GM18951 (cell line): ENCODE measurements at regions not wholly inside any gene's neighbourhood (a gene's known extent, or its start where the extent isn't known, plus 50 kb on each side); places are given as distances from the start of the nearest gene placed in this dataset.

Experiments used
- POLR2A ChIP-seq: IDR thresholded peaks from 4 replicates; pipeline ENCODE4 v1.6.1; 2011; ENCODE audit warnings: mild to moderate bottlenecking; ENCODE audit not compliant: insufficient read length, insufficient read depth; ENCODE audit errors: extremely low read depth
- in situ Hi-C: fragments of 300-500 bp; cut with MboI; formaldehyde crosslinking; loops from one replicate; pipeline ENCODE4 v1.12.0; 2022; ENCODE audit warnings: low sequenced_read_pairs, mixed read lengths, inconsistent platforms; ENCODE audit not compliant: unreplicated experiment

DNA sequence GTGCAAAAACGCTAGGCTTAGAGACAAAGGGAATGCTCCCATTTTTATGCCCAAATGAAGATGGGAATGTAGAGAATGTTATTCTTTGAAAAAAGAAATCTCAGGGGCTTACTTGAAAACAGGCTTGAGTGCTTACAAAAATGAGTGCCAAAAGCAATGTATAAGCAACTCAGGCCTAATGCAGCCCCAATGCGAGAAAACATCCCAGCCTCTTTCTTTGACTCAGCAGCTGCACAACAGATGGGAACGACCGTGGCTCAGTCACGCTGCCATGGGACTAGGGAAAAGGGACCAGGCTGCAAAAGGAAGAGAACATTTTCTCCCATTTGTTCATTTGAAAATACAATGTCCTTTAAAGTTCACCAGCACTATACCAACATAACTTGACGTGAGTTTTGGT lies 246.4 kb upstream of the LRIG1 start:
- TF ChIP-seq POLR2A: no peak
- in situ Hi-C loops: no loop called here

DNA sequence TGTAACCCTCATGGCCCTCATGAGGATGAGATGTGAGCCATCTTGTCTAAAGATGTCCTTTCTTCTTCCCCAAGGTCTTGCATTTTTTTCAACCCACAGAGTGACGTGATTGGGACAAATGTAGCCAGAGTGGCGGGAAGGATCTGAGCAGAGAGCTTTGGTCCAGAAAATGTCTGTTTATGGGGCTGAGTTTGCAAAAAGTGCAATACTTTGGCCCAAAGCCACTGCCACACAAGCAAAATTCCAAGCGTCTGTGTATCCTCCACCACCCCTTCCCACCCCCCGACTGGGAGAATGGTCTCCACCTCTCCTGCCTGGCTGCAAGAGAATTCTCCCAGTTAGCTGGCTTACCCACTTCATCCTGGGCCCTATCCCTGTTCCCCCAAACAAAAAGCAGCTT lies 246.9 kb upstream of the LRIG1 start:
- in situ Hi-C loops: no loop called here
- TF ChIP-seq POLR2A: no peak

DNA sequence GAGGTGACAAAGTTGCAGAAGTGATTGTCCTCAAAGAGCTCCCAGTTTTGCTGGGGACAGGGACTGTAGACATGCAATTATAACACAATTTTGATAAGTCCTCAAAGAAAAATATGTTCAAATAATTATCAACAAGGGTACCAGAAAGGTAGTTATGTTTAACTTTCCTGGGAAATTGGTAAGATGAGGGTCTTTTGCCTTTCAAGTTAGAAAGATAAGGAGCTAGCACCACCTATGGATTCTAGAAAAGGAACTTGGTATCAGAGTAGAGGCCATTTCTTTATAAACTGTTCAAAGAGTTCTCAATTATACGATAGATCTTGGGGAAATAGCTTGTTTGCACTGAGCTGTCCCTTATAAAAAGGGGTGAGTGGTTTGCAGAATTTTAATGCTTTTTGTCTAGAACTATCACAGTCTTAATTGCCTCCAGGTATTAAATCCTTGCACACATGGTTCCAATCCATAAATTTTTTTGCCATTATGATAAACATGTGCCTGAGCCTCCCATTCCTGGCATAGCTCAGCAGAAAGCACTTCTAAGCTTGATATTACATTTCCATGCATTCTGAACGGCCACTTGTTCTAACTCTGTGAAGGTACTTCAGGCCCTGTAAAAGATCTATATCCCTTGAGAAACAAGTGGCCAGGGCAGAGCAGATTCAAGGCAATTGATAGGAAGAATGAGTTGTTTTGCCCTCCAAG lies 247.5 kb upstream of the LRIG1 start:
- in situ Hi-C loops: no loop called here
- TF ChIP-seq POLR2A: no peak

DNA sequence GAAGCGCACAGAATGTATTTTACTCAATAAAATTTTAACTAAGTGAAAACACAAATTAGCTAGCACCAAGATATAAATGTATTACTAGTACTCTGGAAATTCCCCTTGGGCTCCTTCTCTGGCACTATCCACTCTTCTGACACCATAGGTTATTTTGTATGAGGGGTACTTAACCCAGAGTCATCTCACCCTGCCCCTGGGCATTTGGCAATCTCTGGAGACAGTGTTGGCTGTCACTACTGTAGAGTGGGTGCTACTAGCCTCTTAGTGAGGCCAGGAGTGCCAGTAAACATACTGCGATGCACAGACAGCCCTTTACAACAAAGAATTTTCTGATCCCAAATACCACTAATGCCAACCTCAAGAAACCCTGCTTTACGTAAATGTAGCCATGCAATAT lies 246.3 kb upstream of the KBTBD8 start:
- no peak for TF ChIP-seq POLR2A
- in situ Hi-C loops: no loop called here

DNA sequence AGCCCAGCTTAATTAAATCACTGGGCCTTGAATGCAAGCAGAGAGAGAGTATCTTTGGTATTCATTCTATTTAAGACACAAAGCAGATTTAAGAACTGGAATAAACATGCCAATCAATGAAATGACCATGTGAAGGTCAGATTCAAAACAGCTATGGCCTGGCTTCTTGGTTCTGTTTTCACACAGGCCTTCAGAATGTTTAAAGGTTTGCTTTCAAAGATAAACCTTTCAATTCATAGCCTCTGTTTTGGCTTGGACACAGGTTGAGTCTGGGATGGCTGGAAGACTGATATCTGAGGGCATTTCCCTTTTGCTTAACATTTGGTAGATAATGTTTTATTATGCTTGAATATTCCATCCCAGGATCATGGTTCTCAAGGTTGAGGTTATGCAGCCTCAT lies 244.4 kb upstream of the KBTBD8 start:
- TF ChIP-seq POLR2A: no peak
- in situ Hi-C loops: no loop called here

DNA sequence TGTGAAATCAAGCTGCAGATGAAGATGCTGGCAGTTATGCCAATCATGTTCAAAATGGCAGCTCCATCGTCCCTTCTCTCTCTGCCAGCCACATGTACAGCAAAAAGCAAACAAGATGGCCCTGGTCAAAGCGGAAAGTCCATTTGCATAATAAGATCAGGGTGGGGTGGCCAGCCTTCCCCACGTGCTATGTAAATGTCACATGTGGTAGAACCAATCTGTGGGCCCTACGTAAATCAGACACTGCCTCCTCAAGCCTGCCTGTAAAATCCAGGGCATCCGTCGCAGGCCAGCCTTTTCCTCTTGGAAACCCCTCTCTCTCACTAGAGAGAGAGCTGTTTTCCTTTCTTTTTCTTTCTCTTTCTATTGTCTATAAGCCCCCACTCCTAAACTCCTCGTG lies 243.5 kb upstream of the KBTBD8 start:
- TF ChIP-seq POLR2A: no peak
- in situ Hi-C loops: no loop called here

DNA sequence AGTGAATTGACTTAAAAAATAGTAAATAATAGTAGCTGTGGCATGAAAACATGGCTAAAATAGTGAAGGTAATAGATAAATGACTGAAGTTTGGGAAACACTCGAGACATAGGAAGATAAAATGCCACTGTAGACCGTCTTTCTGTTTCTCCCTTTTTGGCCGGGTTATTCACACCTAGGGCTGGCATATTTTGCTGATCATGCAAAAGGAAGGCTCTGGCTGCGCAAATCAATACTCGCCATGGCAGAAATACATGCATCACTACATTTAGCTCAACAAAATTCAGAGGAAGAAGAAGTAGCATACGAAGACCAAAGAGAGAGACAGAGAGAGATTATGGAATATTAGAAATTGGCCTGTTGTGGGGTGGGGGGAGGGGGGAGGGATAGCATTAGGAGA lies 242.2 kb upstream of the KBTBD8 start:
- no peak for TF ChIP-seq POLR2A
- in situ Hi-C loops: no loop called here

DNA sequence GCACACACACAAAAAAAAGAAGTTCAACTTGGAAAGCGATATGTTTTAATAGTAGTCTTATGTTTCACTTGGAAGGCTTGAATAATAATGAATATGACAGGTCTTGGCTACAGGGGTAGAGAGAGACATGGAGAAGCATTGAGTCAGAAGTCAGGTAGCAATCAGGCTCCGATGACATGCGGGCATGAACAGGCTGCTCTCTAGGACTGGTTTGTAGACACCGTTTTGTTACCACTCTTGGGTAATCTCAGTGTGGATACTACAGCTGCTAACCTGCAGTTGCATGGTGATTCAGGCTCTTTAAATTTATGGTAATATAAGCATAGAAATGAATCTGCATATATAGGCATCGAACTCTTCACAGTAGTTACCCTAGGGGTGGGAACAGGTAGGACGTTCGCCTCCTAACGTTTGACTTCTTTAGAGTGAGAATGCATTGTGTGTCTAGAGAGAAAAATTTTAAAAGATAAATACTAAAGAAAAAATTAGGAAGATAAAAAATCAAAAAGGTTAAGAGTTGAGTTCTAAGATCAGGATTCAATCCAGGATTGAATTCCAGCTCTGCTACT lies 241.6 kb upstream of the KBTBD8 start:
- in situ Hi-C loops: no loop called here
- no peak for TF ChIP-seq POLR2A

DNA sequence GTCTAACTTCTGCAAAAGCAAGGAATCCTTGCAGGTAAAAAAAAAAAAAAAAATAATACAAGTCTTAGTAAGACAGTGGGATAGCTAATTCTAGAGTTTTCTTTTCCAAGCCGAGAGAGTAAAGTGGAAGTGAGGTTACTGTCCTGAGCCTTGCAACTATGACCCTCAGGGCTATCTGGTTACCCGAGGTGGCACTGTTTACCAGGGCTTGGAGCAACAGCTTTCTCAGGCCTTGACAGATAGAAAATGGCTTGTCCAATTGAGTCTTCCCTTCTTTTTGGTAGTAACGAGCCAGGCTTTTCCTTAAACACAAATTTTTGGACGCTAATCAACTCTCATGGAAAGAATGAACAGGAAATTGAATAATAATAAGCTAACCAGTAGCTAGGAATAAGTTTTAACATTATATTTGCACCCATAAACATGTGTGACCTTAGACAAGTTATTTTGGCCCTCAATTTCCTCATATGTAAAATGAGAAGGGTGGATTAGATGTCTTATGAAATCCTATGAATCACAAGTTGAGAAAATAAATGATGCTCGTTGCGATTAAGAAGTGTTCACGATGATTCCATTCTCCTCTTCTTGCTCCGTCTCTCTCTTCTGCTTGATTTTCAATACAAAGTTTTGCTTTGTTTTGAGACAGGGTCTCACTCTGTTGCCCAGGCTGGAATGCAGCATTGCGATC lies 236.9 kb upstream of the KBTBD8 start:
- TF ChIP-seq POLR2A: no peak
- in situ Hi-C loops: no loop called here

DNA sequence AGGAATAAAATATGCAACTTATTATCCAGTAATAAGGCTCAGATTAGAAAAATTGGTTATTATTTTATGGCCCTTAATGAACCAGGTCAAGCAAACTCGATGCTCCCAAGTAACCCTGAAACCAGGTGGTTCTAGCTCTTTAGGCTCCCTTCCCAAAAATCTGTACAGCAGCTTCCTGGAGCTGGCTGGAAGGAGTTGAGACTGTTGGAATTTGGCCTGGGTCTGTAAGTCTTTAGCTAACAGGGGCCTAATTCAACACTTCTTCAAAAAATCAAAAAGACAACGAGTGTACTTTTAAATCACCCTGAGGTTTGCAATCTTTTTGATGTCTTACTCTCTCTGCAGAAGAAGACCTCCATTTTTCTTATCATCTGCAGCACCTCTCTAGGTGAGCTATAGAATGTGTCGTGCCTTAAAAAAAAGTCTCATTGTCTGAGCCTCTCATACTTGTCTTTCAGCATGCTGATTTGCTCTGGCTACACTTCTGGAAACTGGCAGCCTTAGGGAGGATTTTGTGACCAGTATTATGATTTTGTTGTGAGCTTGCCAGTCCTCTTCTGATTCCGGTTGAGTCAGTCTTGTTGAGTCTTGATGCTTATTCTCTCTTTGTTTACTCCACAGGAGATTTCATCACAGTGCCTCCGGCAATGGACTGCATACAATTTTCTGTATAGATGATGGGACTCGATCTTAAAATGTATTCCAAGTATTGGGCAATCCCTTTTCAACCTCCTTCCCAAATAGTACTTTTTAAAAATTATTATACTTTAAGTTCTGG lies 235.0 kb upstream of the KBTBD8 start:
- in situ Hi-C loops: no loop called here
- no peak for TF ChIP-seq POLR2A

DNA sequence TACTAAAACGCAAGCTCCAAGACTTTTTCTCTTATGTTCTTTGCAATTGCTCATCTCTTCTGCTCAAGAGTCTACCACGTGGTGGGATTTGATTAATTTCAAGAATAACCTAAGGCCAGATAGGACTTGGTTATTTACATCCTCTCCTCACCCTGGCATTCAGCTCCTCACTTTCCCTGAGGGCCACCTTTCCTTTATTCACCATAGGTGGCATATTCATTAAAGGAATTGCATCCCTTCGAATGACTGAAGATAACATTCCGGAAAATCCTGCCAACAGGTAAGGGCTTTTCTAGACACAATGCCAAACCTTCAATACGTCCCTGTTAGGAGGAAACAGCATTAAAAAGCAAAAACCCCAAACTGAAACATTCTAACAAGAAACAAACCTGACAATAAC lies 220.0 kb upstream of the KBTBD8 start:
- TF ChIP-seq POLR2A: no peak
- in situ Hi-C loops: no loop called here

DNA sequence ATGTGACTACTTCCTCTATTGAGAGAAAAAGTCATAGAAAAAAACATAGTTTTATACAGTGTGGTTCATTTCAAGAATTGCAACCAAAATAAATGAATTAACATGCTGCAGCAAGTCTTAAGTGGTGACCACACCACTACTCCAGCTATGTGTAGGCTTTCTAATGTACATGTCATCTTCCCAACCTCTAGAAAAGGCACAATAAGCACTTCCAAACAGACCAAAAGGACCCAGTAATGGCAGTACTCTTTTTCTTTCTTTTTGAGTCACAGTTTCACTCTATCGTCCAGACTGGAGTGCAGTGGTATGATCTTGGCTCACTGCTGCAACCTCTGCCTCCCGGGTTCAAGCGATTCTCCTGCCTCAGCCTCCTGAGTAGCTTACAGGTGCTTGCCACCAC lies 219.3 kb upstream of the KBTBD8 start:
- no peak for TF ChIP-seq POLR2A
- in situ Hi-C loops: no loop called here

DNA sequence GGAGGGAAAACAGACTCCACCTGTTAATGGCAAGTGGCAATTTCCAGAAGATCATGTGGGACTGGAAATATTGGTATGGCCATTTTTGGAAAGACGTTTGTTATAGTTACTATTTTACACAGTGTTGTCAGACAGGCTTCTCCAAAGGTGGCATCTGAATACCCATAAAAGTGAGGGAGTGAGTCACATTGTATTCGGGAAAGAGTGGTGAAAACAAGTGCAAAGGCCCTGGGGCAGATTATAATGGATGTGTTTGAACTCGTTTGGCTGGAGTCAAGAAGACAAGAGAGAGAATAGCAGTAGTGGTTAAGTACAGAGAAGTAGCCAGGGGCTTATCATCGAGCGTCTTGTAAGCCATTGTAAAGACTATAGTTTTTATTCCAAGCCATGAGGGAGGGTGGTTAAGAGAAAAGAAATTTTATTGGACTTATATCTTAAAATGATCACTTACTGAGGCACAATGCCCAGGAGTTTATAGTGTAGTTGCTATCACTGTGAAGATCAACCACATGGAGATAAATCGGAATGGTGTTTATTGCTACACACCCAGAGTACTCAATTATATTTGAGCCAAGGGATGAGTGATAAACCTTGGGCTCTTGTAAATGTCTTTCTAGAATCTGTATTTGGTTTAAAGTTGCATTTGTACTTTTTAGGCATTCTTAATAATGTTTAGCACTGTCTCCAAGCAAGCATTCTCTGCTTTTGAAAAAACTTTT lies 212.8 kb upstream of the KBTBD8 start:
- no peak for TF ChIP-seq POLR2A
- in situ Hi-C loops: no loop called here
